ENCODE measurements at regions not wholly inside any gene's neighbourhood (a gene's known extent, or its start where the extent isn't known, plus 50 kb on each side); places are given as distances from the start of the nearest gene placed in this dataset.
"Not testable (repeated sequence)": the region's sequence is repeated elsewhere in the genome, so short reads cannot be mapped to it uniquely, and the experiment has no call there.

DNA sequence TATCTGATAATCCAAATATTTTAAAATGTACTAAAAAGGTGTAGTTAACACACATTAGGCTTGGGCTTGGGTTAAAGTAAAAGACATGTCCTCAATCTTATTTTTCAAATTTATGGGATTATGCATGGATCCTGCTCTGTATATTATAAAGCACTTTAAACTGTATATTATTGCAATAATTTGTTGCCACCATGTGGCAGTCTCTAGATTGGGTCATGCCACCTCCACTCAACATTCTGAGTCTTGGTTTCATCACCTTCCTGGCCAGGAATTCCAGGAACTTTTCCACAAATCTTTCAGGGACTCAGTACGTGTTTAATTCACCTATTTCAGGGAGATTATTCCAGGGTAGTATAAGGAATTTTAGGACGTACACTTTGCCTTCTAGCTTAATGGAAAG, 695.5 kb downstream of the FAM181B start:
- CTCF ChIA-PET, result no interaction called here
- no peak for ATAC-seq
- no TSS peak for BruUV-seq (replicated peaks)

GRCh38 chr11:82034527-82034926, 699.1 kb downstream of the FAM181B start:
- ATAC-seq (no peak), DNase-seq (ENCODE audit: low read depth, low spot score) (no peak)
- intact Hi-C loops (cut with micrococcal nuclease; ENCODE audit: unreplicated experiment) (no loop called here), in situ Hi-C loops (cut with HindIII; ENCODE audit: low pct_unique_long_range_greater_than_20kb, low sequenced_read_pairs) (no loop called here)
- H3K27ac ChIP-seq (ENCODE audit: low read length), result no peak overlapping the region
- H3K36me3 ChIP-seq (ENCODE audit: control insufficient read depth, insufficient read depth, low read length), result no peaks in the 10 kb centered on the region
- no peaks in the 10 kb centered on the region; the same call in 1 of the 2 replicates for H3K9me3 ChIP-seq (ENCODE audit: control insufficient read depth, insufficient read depth, low read depth, low read length)
- ChIA-PET CTCF (no interaction called here), POLR2A (no interaction called here)
- H3K4me3 ChIP-seq (ENCODE audit: low read depth in 2 of 2, low read length in 2 of 2), result no peak overlapping the region
- no peaks in the 10 kb centered on the region for H3K27me3 ChIP-seq (ENCODE audit: control insufficient read depth, insufficient read depth, low read length)
- no peaks in the 10 kb centered on the region for H3K4me1 ChIP-seq (ENCODE audit: control insufficient read depth, insufficient read depth, low read length)
- no TSS peak for BruUV-seq (replicated peaks)
- no peak for TF ChIP-seq SIN3A (IDR thresholded peaks at IDR 0.05; ENCODE audit: borderline replicate concordance, insufficient read depth, low read depth, low read length)
- no peak for TF ChIP-seq POLR2AphosphoS5 (IDR thresholded peaks at IDR 0.05; ENCODE audit: low read depth, low read length)
- no peak for TF ChIP-seq TCF7L2 (IDR thresholded peaks at IDR 0.05; ENCODE audit: low read depth, low read length)
- TF ChIP-seq REST (IDR thresholded peaks at IDR 0.05; ENCODE audit: insufficient read depth in 1 of 2, low read depth in 2 of 2, low read length in 1 of 2), result no peak
- TF ChIP-seq, protein P1, sequence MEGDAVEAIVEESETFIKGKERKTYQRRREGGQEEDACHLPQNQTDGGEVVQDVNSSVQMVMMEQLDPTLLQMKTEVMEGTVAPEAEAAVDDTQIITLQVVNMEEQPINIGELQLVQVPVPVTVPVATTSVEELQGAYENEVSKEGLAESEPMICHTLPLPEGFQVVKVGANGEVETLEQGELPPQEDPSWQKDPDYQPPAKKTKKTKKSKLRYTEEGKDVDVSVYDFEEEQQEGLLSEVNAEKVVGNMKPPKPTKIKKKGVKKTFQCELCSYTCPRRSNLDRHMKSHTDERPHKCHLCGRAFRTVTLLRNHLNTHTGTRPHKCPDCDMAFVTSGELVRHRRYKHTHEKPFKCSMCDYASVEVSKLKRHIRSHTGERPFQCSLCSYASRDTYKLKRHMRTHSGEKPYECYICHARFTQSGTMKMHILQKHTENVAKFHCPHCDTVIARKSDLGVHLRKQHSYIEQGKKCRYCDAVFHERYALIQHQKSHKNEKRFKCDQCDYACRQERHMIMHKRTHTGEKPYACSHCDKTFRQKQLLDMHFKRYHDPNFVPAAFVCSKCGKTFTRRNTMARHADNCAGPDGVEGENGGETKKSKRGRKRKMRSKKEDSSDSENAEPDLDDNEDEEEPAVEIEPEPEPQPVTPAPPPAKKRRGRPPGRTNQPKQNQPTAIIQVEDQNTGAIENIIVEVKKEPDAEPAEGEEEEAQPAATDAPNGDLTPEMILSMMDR (IDR thresholded peaks at IDR 0.05), result no peak; the same call in 1 of the 2 replicates

More for the DNA sequence above, 695.5 kb downstream of the FAM181B start:
- no peaks in the 10 kb centered on the region for H3K4me1 ChIP-seq (ENCODE audit: control insufficient read depth, insufficient read depth, low read length)
- no peaks in the 10 kb centered on the region for H3K27me3 ChIP-seq (ENCODE audit: control insufficient read depth, insufficient read depth, low read length)
- TF ChIP-seq REST (IDR thresholded peaks at IDR 0.05; ENCODE audit: insufficient read depth in 1 of 2, low read depth in 2 of 2, low read length in 1 of 2), result no peak
- TF ChIP-seq, protein P1 (IDR thresholded peaks at IDR 0.05), result 0 out of 2 replicates have a peak, but pooled peaks have one; percentile 5
- H3K4me3 ChIP-seq (ENCODE audit: low read depth in 2 of 2, low read length in 2 of 2), result no peak overlapping the region
- POLR2A ChIA-PET, result no interaction called here
- intact Hi-C loops (cut with micrococcal nuclease; ENCODE audit: unreplicated experiment) (no loop called here), in situ Hi-C loops (cut with HindIII; ENCODE audit: low pct_unique_long_range_greater_than_20kb, low sequenced_read_pairs) (no loop called here)
- no peak overlapping the region for H3K27ac ChIP-seq (ENCODE audit: low read length)
- DNase-seq (ENCODE audit: low read depth, low spot score), result no peak
- no peaks in the 10 kb centered on the region for H3K9me3 ChIP-seq (ENCODE audit: control insufficient read depth, insufficient read depth, low read depth, low read length)
- no peaks in the 10 kb centered on the region for H3K36me3 ChIP-seq (ENCODE audit: control insufficient read depth, insufficient read depth, low read length)

- H3K9me3 ChIP-seq (ENCODE audit: control insufficient read depth, insufficient read depth, low read depth, low read length); POLR2A ChIA-PET; DNase-seq (ENCODE audit: low read depth, low spot score); H3K4me1 ChIP-seq (ENCODE audit: control insufficient read depth, insufficient read depth, low read length); H3K36me3 ChIP-seq (ENCODE audit: control insufficient read depth, insufficient read depth, low read length); in situ Hi-C loops (cut with HindIII; ENCODE audit: low pct_unique_long_range_greater_than_20kb, low sequenced_read_pairs); H3K4me3 ChIP-seq (ENCODE audit: low read depth in 2 of 2, low read length in 2 of 2); intact Hi-C loops (cut with micrococcal nuclease; ENCODE audit: unreplicated experiment); H3K27me3 ChIP-seq (ENCODE audit: control insufficient read depth, insufficient read depth, low read length); H3K27ac ChIP-seq (ENCODE audit: low read length); CTCF ChIA-PET; ATAC-seq; BruUV-seq (replicated peaks): not testable (repeated sequence)
These were observed 706.3 kb downstream of the FAM181B start for GRCh38 chr11:82027335-82027734.

All from Panc1 (cell line).